HG03280 (cell line): ENCODE measurements at regions not wholly inside any gene's neighbourhood (a gene's known extent, or its start where the extent isn't known, plus 50 kb on each side); places are given as distances from the start of the nearest gene placed in this dataset.
"Not testable (repeated sequence)": the region's sequence is repeated elsewhere in the genome, so short reads cannot be mapped to it uniquely, and the experiment has no call there.

Source experiments
- ATAC-seq: cut with Tn5 transposase; IDR thresholded peaks from one replicate; pipeline ENCODE4 v1.9.1; 2021; ENCODE audit warnings: mild to moderate bottlenecking, moderate library complexity; ENCODE audit not compliant: unreplicated experiment

DNA sequence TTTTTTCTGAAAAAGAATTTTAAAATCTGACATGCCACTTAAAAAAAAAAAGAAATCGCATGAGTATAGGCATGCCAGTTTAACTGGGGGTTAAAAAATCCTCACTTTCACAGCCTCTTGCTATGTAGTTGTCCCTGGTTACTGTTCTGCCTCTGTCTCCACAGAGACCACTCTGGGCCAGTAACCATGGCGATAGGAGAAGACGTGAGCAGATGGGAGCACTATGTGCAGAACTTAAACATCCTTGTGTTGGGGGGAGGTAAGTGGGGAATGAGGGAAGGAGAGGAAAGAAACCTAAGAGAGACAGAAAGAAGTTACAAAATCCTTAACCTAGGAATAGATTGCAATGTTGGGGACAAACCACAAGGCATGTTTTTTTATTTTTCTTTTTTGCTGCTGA lies 75.9 kb upstream of the CYRIA start:
- ATAC-seq: no peak

DNA sequence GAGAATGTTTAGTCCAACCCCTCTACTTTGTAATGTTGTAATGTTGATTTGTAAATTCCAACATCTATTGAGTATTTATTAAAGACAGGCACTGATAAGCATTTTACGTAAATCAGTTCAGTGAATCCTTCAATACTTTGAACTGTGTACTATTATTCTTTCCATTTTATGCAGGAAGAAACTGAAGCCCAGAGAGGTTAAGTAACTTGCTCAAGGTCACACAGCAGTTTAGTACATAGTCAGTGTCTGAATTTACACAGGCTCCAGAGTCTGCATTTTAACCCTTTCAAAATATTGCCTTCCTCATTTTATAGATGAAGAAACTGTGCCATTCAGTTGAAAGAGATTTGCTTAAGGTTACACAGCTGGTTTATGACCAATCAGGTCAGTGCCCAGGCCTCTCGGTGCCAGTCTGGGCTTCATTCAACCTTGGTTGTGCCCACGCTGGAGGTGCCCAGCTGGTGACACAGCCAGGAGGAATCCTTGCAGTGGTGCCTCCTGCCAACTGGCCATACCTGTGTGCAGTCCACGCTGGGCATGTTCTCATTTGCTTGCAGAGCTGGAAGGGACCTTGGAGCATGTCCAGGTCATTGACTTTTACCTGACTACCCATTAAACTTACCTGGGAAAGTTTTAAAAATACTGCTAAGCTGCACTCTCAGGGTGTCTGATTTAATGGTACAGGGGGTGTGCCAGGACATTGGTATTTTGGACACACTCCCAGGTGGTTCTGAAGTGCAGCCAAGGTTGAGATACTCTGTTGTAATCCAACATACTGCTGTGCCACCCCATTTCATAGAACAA lies 74.3 kb upstream of the CYRIA start:
- ATAC-seq: no peak

DNA sequence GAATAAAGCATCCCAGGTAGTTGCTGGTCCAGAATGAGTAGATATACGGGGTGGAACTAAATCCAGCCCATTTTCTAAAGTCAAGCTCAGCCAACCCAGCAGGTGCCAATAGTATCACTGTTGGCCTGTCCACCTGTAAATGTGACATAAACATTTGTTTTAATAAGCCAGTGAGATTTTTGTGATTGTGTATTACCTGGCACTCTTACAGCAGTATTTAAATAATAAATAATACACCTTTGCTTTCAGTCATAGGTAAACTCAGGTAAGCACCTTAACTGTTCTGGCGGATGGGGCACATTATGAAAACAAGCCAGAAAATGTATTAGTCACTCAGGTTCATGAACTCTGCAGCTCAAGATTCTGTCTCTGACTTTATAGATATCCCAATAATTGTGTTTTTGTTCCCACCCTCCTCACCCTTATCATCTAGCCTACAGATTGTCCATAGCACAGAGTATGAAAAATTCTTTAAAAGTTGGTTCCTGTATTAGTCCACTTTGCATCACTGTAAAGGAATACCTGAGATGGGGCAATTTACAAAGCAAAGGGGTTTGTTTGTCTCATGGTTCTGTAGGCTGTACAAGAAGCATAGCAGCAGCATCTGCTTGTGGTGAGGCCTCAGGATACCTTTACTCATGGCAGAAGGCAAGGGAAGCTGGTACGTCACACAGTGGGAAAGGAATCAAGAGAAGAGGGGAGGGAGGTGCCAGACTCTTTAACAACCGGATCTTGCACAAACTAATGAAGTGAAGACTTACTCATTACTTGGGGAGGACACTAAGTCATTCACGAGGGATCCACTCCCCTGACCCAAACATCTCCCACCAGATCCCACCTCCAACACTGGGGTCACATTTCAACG lies 73.0 kb upstream of the CYRIA start:
- no peak for ATAC-seq

DNA sequence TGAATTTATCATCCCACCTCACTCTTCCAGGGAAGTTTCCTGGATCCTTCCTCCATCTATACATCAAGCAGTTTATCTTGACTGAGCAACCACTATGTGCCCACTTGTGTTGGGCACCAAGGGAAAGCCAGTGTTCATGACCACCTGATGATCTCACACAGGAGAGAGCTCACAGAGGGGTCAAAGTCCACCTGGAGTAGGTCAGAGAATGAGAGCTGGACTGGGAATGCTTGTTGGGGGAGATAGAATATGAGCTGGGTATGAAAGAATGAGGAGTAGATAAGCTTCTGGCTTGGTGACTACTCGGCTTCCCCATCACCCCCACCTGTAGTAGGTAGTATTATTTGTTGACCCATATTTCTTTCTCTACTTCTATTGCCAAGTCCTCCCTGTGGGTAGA lies 72.2 kb upstream of the CYRIA start:
- no peak for ATAC-seq

DNA sequence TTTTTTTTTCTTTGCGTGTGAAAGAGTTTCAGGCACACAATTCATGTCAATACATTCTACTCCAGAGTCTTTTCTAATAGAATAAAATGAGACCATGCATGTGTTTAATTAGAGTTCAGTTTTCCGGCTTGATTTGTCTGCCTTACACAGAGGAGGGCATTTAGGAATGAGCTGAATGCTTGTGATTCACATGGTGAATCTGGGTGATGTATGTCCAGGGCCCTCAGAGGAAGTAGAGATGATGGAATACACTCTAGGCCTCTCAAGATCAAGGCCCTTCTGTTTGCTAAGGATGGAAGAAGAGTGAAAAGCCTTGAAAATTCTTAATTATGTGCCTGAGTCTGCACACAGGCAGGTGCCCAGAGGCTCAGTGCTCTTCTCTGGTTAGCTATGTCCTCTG lies 71.0 kb upstream of the CYRIA start:
- no peak for ATAC-seq

DNA sequence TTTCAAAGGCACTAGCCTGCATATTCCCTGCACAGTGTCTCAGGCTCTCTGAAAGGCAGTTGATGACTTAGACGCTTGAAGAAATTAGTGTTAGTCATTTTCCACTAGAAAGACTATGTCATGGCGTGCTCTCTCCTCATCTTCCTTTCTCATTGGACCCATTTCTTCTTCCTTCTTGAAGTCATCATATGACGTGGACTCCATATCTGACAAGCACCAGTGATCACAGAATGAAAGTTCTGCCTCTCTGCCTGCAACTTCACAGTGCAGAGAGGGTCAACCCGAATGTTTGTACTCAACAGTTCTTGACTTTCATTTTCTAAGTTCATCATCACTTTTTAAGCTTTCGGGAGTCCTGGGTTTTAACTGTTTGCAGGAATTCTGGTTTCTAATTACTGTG lies 63.7 kb upstream of the CYRIA start:
- no peak for ATAC-seq

DNA sequence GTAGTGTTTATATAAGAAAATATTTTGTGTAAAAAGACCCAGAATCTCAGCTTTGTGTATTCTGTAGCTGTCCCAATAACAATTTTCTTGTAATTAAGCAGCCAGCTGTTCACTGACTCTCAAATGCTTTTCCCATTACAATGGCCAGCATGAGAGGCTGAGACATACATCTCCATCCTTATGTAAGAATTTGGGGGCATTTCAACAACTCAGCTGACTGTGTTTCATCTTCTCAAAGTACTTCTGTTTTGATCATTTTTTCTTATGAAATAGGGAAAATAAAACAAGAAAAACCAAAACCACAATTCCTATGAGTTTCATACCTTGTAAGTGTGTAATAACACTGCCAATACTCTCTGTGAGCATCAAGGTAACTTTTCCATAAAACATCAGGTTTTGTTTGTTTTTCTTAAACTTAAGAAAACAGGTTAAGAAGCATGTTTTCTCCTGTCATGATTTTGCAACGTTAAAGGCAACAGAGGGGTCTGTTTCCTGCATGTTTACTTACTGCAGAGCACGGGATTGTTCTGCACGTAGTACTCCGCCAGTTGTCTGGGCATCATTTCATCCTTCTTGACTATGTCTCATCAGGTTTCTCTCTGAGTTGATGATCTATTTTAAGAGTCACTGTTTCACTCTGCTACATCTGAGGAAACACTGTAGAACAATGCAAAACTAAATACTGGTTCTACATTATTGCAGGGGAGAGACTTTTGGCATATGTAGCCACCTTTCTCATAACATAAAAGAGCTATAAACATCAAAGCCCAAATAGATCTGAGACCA lies 62.9 kb upstream of the CYRIA start:
- no peak for ATAC-seq

DNA sequence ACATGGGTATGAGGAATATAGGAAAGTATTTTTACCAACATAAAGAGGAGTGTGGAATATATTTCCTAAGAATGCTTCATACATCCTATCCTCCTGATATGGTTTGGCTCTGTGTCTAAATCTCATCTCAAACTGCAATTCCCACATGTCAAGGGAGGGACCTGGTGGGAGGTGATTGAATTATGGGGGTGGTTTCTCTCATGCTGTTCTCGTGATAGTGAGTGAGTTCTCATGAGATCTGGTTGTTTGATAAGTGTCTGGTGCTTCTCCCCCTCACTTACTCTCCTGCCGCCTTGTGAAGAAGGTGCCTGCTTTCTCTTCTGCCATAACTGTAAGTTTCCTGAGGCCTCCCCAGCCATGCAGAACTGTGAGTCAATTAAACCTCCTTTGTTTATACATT lies 62.2 kb upstream of the CYRIA start:
- ATAC-seq: not testable (repeated sequence)

DNA sequence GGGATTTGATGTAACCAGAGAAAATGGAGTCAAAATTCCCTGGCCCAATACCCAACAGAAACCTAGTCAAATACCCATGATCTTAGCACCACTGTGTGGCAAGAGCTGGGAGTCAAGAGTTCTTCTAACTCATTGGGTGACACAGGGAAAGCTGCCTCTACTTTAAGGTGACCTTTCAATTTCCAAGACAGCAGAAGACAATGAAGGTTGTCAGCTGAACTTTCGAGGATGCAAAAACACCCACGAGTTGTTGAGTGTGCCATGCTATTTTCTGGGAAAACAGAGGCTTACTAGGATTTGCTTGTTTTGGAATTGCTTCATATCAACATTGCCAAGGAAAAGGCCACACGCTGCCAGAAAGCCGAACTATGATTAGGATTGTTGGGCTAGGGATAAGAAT lies 61.6 kb upstream of the CYRIA start:
- no peak for ATAC-seq

DNA sequence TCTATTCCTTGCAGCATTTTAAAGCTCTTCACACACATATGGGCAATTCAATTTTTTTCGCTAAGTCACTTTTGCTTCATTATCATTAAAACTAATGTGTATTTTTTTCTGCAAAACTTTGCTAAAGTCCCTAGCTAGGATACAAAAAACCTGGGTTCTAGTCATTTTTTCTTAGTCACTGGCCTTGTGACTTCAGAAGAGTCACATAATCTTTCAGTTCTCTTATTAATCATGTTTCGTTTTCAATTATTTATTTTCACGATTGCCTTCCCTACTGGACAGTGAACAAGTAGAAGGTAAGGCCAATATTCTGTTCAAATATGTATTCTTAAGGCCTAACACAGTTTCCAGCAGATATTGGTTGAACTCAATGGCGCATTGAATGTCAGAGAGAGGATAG lies 60.9 kb upstream of the CYRIA start:
- ATAC-seq: no peak

DNA sequence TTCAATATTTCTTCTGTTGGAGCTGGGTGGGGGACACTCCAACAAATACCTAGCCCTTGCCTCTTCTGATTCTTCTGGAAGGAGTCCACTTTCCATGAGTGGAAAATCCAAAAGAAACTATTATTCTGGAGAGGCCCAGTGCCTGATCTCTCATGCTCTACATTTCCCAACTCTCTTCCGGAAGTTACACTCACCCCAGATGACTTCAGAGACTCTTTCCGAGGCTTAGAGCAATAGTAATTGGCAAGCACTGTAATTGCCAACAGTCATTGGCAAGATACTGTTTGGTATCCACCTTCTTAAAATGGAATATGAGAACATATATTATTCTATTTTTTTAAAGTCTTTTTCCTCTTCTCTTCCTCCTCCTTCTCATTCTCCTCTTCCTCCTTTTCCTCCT lies 60.5 kb upstream of the CYRIA start:
- no peak for ATAC-seq

DNA sequence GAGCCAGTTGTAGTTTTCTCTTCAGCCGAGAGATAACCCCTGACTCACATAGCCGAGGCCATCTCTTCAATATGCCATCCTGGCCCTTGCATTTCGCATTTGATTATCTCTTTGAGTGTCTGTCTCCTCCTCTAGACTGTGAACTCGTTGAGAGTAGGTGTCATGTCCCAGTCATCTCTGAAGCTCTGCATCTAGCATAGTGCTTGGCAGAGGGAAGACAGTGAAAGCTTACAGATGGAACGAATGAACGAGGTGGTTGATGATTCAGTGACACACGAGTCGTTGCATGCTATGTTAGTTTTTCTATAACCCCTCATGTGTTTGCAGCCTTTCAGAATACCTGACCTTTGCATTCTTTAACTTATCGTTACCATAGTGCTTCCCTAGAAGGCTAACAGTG lies 59.9 kb upstream of the CYRIA start:
- no peak for ATAC-seq

DNA sequence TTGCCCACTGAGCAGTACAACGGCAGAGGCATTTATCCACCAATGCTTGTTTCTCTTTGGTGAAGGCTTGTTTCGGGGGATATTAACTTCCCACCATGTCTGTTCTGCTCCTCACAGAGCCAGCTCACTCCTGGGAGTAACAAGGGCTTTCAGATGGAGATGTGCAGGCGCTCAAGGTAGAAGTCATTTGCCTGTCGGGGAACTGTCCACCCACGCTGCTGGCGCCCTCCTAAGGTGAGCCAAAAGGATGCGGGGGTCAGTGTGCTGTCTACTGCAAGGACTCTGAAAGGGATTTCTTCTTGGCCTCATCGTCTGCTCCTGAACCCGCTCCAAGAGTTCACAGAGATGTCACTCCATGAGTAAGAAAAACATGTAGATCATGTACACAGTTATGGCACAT lies 57.0 kb upstream of the CYRIA start:
- no peak for ATAC-seq

DNA sequence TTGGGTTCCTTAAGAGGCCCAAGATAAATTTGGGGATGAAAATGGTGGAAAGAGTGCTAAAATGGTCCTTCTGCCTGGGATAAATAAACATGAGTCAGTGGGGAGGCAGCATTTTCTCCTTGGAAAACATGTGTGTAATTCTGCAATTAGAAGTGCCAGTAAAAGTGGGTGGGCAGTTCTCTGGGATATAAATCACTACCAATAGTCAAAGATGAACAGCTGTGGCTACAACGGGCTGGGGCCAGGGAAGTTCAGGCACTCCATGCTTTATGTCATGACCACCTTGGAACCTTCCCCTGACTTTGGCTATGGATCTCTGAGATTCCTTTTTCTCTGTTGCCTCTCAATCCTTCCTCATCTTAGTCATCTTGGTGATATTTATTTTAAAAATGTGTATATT lies 56.5 kb upstream of the CYRIA start:
- no peak for ATAC-seq

DNA sequence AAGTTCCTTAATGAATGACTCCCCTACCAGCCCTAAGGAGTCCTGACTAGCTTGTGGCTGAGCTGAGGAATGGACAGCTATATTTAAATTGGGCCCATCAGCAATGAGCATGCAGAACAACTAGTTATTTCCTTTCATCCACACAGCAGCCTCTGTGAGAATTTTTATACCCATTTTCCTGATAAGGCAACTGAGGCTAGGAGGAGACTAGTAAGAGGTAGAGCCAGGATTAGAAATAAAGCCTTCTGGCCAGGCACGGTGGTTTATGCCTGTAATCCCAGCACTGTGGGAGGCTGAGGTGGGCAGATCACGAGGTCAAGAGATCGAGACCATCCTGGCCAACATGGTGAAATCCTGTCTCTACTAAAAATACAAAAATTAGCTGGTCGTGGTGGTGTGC lies 55.9 kb upstream of the CYRIA start:
- not testable (repeated sequence) for ATAC-seq

DNA sequence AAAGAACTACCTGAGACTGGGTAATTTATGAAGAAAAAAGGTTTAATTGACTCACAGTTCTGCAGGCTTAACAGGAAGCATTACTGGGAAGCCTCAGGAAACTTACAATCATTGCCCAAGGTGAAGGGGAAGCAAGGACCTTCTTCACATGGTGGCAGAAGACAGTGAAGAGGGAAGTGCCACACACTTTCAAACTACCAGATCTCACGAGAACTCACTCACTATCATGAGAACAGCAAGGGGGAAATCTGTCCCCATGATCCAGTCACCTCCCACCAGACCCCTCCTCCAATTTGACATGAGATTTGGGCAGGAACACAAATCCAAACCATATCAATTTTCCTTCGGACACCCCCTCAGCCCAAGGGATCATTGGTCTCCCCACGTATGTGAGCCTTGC lies 55.1 kb upstream of the CYRIA start:
- not testable (repeated sequence) for ATAC-seq

DNA sequence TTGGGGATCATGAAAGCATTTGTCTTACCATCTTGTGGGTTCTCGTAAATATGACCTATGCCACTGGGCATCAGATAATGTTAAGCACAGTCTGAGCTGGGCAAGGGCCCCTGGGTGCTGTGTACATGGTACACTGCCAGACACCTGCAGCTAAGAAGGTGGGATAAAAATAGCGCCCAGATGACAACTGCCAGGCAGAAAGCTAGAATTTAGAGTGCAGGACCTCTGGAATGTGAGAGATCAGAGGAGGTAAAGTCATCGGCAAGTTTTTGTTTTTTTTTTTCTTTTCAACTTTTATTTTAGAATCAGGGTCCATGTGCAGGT lies 53.8 kb upstream of the CYRIA start:
- no peak for ATAC-seq

DNA sequence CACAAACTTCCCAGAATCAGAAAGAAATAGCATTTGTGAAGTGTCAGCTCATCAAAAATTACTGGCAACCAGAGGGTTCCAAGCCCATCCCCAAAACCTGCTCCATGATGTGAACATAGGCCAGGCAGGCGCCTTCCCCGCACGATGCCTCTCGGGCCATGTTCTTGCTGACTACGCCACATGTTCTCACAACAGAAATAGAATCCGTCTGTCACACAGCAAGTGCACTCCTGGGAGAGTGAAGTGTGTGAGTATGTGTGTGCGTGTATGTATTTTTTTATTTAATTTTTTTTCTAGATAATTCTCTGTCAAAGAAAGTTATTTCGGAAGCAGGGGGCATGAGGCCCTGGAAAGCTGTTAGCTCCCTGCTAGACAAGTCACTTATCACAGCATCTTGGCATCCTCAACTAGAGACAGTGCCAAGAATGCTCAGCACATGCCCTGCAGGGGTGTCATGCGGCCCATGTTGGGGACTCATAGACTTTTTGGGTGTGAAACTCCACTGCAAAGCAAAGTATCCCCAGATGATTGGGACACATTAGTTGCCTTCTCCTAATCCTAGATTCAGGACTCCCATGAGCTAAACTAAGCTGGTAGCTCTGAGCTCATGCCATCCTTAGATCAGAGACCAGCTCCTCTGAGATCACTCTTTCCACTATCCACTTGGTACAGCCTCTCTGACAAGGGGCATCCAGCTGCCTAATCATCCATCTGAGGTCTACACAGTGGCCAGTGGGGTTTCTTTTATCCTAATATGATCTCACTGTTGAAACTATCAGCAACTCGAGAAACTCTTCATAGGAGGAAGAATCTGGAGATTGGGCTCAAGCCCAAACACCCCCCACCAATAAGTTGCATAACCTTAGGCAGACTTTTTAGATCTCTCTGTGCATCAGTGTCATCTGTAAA lies 53.2 kb upstream of the CYRIA start:
- ATAC-seq: no peak

DNA sequence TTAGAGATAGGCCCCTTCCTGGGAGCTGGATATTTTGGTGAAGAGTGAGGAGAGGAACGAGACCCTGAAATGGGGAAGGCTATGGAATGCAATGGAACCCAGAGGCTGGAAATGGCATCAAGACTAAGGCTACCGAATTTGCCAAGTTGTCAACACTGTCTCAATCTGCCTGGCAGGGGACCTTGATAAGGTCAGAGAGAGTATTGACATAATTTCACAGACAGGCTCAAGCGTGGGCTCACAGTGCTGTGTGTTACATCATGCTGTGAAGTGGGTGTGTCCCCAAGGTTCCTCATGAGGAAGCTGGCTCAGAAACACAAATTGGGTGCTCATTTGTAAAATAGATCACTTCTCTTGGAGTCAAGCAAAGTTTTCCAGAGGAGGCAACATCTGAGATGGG lies 51.8 kb upstream of the CYRIA start:
- ATAC-seq: no peak

DNA sequence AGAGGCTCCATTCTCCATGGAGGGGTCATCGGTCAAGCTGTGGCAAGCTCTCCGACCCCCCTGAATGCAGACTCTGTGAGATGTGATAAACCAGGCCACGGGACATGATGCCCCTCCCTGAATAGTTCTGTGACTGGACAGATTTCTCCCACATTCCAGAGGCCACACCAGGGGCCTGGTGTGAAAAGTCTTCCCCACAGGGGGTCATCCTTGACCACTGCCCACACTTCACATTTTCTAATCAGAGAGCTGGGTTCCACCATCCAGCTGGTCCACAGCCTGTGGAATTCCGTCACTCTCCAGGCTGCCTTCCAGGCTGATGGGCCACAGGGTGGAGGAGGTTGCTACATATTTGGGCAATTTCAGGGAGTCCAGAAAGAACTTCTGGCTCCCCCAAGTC lies 51.3 kb upstream of the CYRIA start:
- no peak for ATAC-seq

DNA sequence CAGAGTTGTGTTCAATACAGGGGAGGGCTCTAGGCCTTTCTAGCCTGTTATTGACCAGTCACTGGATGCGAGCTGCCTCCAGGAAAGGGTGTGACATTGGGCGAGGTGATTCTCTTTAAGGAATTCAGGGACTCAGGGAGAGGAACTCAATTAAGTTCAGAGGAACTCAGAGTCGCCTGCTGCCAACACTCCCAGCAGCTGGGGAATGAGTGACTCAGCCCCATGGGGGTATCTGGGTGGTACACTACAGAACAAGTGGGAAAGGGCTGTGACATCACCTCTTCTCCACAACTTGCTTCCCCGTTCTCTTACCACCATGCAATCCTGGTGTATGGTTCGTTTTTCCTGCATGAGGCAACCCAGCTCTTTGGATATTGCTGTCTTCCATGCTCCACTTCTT lies 50.4 kb upstream of the CYRIA start:
- no peak for ATAC-seq
